ENCODE measurements at regions not wholly inside any gene's neighbourhood (a gene's known extent, or its start where the extent isn't known, plus 50 kb on each side); places are given as distances from the start of the nearest gene placed in this dataset.

DNA sequence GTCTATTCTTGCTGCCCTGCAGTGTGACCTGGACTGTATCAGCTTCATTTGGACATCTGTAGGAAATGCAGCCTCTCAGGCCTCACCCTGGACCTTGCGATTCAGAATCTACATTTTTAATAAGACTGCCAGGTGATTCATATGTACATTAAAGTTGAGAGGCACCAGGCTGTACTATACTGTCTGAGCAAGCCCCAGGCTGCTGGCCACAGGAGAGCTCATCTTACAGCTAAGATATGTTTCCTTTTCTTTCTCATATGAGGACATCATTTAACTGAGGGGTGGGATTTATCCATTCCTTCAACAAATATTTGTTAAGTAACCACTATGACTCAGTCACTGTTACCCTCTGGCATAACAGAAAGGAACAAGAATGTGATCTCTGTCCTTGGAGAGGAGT, 78.2 kb upstream of the GCFC2 start:
- no peak overlapping the region for H3K4me2 ChIP-seq
- H2AFZ ChIP-seq (ENCODE audit: low read depth): no peak overlapping the region
- ChIA-PET CTCF (interaction anchor here (1.3 to 1.7 kb wide), 3 partner anchors 811 to 1020 kb away, joined by 3 to 6 read pairs (median 4); no protein-coding TSS in a partner anchor), POLR2A (no interaction called here)
- peaks cover 0 to 18% of the 10 kb centered on the region in 2 experiments; a peak in 2 of 4 replicates for H3K4me1 ChIP-seq (ENCODE audit: control insufficient read depth in 1 of 2, insufficient read depth in 2 of 2, low read depth in 1 of 2, low read length in 1 of 2)
- H3K27me3 ChIP-seq (ENCODE audit: insufficient read depth): no peaks in the 10 kb centered on the region
- no peaks in the 10 kb centered on the region for H3F3A ChIP-seq (replicated peaks; ENCODE audit: insufficient read depth)
- no peak for DNase-seq
- H4K20me1 ChIP-seq (ENCODE audit: insufficient read depth): no peaks in the 10 kb centered on the region
- no peaks in the 10 kb centered on the region for H3K79me2 ChIP-seq (ENCODE audit: insufficient read depth)
- WGBS (ENCODE audit: low lambda C conversion rate): 38% methylated on average over 1 of the region's 1 CpG
- no peak overlapping the region for H3K4me3 ChIP-seq (ENCODE audit: low read depth in 2 of 2, low read length in 1 of 2)
- TF ChIP-seq, protein P1, sequence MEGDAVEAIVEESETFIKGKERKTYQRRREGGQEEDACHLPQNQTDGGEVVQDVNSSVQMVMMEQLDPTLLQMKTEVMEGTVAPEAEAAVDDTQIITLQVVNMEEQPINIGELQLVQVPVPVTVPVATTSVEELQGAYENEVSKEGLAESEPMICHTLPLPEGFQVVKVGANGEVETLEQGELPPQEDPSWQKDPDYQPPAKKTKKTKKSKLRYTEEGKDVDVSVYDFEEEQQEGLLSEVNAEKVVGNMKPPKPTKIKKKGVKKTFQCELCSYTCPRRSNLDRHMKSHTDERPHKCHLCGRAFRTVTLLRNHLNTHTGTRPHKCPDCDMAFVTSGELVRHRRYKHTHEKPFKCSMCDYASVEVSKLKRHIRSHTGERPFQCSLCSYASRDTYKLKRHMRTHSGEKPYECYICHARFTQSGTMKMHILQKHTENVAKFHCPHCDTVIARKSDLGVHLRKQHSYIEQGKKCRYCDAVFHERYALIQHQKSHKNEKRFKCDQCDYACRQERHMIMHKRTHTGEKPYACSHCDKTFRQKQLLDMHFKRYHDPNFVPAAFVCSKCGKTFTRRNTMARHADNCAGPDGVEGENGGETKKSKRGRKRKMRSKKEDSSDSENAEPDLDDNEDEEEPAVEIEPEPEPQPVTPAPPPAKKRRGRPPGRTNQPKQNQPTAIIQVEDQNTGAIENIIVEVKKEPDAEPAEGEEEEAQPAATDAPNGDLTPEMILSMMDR (IDR thresholded peaks at IDR 0.05): no peak
- peak; percentile 16; the same call in 1 of the 2 replicates for TF ChIP-seq RAD21 (IDR thresholded peaks at IDR 0.05; ENCODE audit: low read length)
- no peaks in the 10 kb centered on the region for H3K36me3 ChIP-seq (replicated peaks in 1 of 2; ENCODE audit: control insufficient read depth in 1 of 2, insufficient read depth in 2 of 2, low read length in 1 of 2)
- H3K27ac ChIP-seq (ENCODE audit: low read depth in 2 of 2, low read length in 1 of 2): peak overlapping the region in 1 of 2 experiments; percentile 87; a peak in 2 of 4 replicates
- H3K9me3 ChIP-seq: no peaks in the 10 kb centered on the region
- no peaks in the 10 kb centered on the region for H3K9me2 ChIP-seq
- no peak overlapping the region for H3K9ac ChIP-seq

DNA sequence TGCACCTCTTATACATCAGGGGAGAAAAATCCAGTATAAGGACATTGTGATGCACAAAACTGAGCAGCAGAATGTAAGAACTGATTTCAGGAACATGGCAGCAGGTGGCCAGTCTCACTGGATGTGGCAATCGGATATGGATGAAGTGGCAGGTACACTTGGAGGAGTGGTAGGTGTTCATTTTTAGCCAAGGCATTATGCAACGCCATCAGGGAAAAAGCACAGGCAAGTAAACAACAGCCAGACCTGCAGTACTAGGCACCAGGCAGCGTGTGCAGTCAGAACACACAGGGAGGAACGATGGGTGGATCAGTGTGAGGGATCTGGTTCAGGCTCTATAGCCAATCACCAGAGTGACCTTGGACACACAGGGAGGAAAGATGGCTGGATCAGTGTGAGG, 77.4 kb upstream of the GCFC2 start:
- 0 out of 2 replicates have a peak, but pooled peaks have one; percentile 6 for TF ChIP-seq SMC3 (IDR thresholded peaks at IDR 0.05; ENCODE audit: low read depth, low read length)
- TF ChIP-seq, protein P2, sequence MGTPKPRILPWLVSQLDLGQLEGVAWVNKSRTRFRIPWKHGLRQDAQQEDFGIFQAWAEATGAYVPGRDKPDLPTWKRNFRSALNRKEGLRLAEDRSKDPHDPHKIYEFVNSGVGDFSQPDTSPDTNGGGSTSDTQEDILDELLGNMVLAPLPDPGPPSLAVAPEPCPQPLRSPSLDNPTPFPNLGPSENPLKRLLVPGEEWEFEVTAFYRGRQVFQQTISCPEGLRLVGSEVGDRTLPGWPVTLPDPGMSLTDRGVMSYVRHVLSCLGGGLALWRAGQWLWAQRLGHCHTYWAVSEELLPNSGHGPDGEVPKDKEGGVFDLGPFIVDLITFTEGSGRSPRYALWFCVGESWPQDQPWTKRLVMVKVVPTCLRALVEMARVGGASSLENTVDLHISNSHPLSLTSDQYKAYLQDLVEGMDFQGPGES (IDR thresholded peaks at IDR 0.05; ENCODE audit: low read depth, low read length): no peak
- TF ChIP-seq CHD2 (IDR thresholded peaks at IDR 0.05; ENCODE audit: low read length, partially characterized antibody): no peak
- Histone ChIP-seq H3K27me3 (ENCODE audit: insufficient read depth) (no peaks in the 10 kb centered on the region), H3F3A (replicated peaks; ENCODE audit: insufficient read depth) (no peaks in the 10 kb centered on the region), H3K4me2 (no peak overlapping the region), H3K79me2 (ENCODE audit: insufficient read depth) (no peaks in the 10 kb centered on the region), H3K9me2 (no peaks in the 10 kb centered on the region), H3K9ac (no peak overlapping the region), H2AFZ (ENCODE audit: low read depth) (no peak overlapping the region), H3K36me3 (replicated peaks in 1 of 2; ENCODE audit: control insufficient read depth in 1 of 2, insufficient read depth in 2 of 2, low read length in 1 of 2) (no peaks in the 10 kb centered on the region), H3K9me3 (no peaks in the 10 kb centered on the region), H3K4me3 (ENCODE audit: low read depth in 2 of 2, low read length in 1 of 2) (no peak overlapping the region), H4K20me1 (ENCODE audit: insufficient read depth) (no peaks in the 10 kb centered on the region), H3K4me1 (ENCODE audit: control insufficient read depth in 1 of 2, insufficient read depth in 2 of 2, low read depth in 1 of 2, low read length in 1 of 2) (peaks cover 0 to 18% of the 10 kb centered on the region in 2 experiments; a peak in 2 of 4 replicates), H3K27ac (ENCODE audit: low read depth in 2 of 2, low read length in 1 of 2) (peak overlapping the region in 1 of 2 experiments; percentile 87; a peak in 2 of 4 replicates)
- ChIA-PET POLR2A (no interaction called here), CTCF (interaction anchor here (0.9 to 1.7 kb wide), 4 partner anchors 625 to 1021 kb away, joined by 3 to 6 read pairs (median 4); no protein-coding TSS in a partner anchor)
- no peak for DNase-seq
- WGBS (ENCODE audit: low lambda C conversion rate): 28% methylated on average over 4 of the region's 4 CpGs

DNA sequence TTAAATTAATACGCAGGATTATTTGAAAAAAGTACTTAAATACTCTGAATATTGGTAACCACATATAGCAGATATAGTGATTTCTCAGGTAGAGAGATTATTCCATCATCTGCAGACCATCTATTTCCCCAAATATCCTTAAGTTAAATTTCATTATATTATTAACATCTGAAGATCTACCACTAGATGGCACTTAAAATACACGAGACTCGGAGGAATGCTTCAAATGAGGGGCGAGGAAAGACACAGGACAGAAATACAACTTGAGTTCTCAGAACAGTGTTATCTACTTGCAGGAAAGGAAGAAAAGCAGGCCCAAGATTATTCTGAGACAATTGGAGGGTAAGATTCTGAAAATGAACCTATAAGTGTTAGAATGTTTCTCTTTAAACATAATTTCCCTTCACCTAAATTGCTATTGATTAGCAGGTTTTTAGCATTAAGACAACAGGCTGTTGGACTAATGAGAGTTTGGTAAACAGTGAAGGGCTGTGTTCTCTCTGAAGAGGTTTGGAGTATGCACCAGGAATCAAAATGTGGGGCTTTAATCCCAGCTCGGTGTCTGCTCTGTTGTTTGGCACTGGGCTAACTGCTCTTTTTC, 76.9 kb upstream of the GCFC2 start:
- no peak overlapping the region for H2AFZ ChIP-seq (ENCODE audit: low read depth)
- H3K4me2 ChIP-seq: no peak overlapping the region
- H4K20me1 ChIP-seq (ENCODE audit: insufficient read depth): no peaks in the 10 kb centered on the region
- no peaks in the 10 kb centered on the region for H3K79me2 ChIP-seq (ENCODE audit: insufficient read depth)
- H3K9ac ChIP-seq: no peak overlapping the region
- H3K9me2 ChIP-seq: no peaks in the 10 kb centered on the region
- ChIA-PET CTCF (interaction anchor here (0.7 to 1.7 kb wide), 8 partner anchors 57 to 1021 kb away, joined by 3 to 6 read pairs (median 4); no protein-coding TSS in a partner anchor), POLR2A (no interaction called here)
- no peaks in the 10 kb centered on the region for H3K27me3 ChIP-seq (ENCODE audit: insufficient read depth)
- WGBS (ENCODE audit: low lambda C conversion rate): 25% methylated on average over 5 of the region's 5 CpGs
- no peaks in the 10 kb centered on the region for H3K9me3 ChIP-seq
- H3K36me3 ChIP-seq (replicated peaks in 1 of 2; ENCODE audit: control insufficient read depth in 1 of 2, insufficient read depth in 2 of 2, low read length in 1 of 2): no peaks in the 10 kb centered on the region
- peak; percentile 42 for DNase-seq
- H3K27ac ChIP-seq (ENCODE audit: low read depth in 2 of 2, low read length in 1 of 2): peak overlapping the region in 1 of 2 experiments; percentile 87; a peak in 2 of 4 replicates
- H3F3A ChIP-seq (replicated peaks; ENCODE audit: insufficient read depth): no peaks in the 10 kb centered on the region
- H3K4me1 ChIP-seq (ENCODE audit: control insufficient read depth in 1 of 2, insufficient read depth in 2 of 2, low read depth in 1 of 2, low read length in 1 of 2): peaks cover 0 to 18% of the 10 kb centered on the region in 2 experiments; a peak in 2 of 4 replicates
- no peak overlapping the region for H3K4me3 ChIP-seq (ENCODE audit: low read depth in 2 of 2, low read length in 1 of 2)
- TF ChIP-seq SIN3A (IDR thresholded peaks at IDR 0.05; ENCODE audit: borderline replicate concordance, low read depth, low read length) (no peak), RAD21 (IDR thresholded peaks at IDR 0.05; ENCODE audit: low read length) (peak; percentile 90), ELF1 (IDR thresholded peaks at IDR 0.05) (no peak), MEF2A (IDR thresholded peaks at IDR 0.05; ENCODE audit: borderline replicate concordance, low read depth) (no peak), GATA2 (CRISPR knock-in tag; IDR thresholded peaks at IDR 0.05) (no peak), TAF1 (IDR thresholded peaks at IDR 0.05; ENCODE audit: borderline replicate concordance, low read depth, low read length) (no peak), POLR2AphosphoS5 (IDR thresholded peaks at IDR 0.05; ENCODE audit: low read depth, low read length) (no peak), SMC3 (IDR thresholded peaks at IDR 0.05; ENCODE audit: low read depth, low read length) (peak; percentile 60), RXRA (IDR thresholded peaks at IDR 0.05; ENCODE audit: borderline replicate concordance, low read depth) (no peak), NRF1 (IDR thresholded peaks at IDR 0.05; ENCODE audit: low read depth, low read length) (no peak)
- TF ChIP-seq, protein P3, sequence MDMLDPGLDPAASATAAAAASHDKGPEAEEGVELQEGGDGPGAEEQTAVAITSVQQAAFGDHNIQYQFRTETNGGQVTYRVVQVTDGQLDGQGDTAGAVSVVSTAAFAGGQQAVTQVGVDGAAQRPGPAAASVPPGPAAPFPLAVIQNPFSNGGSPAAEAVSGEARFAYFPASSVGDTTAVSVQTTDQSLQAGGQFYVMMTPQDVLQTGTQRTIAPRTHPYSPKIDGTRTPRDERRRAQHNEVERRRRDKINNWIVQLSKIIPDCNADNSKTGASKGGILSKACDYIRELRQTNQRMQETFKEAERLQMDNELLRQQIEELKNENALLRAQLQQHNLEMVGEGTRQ (IDR thresholded peaks at IDR 0.05; ENCODE audit: borderline replicate concordance, low read depth, low read length): no peak
- TF ChIP-seq, protein P1 (IDR thresholded peaks at IDR 0.05): peak; percentile 67
